SU-DHL-6 (cell line): ENCODE measurements at regions not wholly inside any gene's neighbourhood (a gene's known extent, or its start where the extent isn't known, plus 50 kb on each side); places are given as distances from the start of the nearest gene placed in this dataset.

Experiments used
- CTCF ChIP-seq: fragments of 200-600 bp; sonication (generic); IDR thresholded peaks from one replicate; pipeline ENCODE4 v1.5.1; 2017; ENCODE audit warnings: antibody characterized with exemption, mild to moderate bottlenecking, low read length, moderate library complexity; ENCODE audit not compliant: insufficient read depth, poor library complexity, severe bottlenecking
- EZH2phosphoT487 ChIP-seq: fragments of 200-600 bp; sonication (generic), shearing (Covaris generic); conservative IDR thresholded peaks from 2 replicates; pipeline ENCODE4 v1.6.1; 2018; ENCODE audit warnings: mild to moderate bottlenecking, antibody characterized with exemption, low read length, moderate library complexity, mixed read lengths

- TF ChIP-seq CTCF (no peak), EZH2phosphoT487 (no peak)
Observed at GRCh38 chr21:43313939-43314405, 113.0 kb downstream of the SIK1 start.
